Tibial nerve (tissue), 4 donors: ENCODE measurements at regions not wholly inside any gene's neighbourhood (a gene's known extent, or its start where the extent isn't known, plus 50 kb on each side); places are given as distances from the start of the nearest gene placed in this dataset.

Experiments
- DNase-seq, 2 donors: peaks; one replicate each; pipeline ENCODE4 v3.0.0-alpha.2; 2019; ENCODE audit warnings: low spot score in 2 of 2
- H3K27ac ChIP-seq, 4 donors: fragments of 200-600 bp; sonication (generic) in 3 of 4; one replicate each; pipeline ENCODE4 v1.5.1; 2017 to 2019; ENCODE audit warnings: mild to moderate bottlenecking in 1 of 4
- H3K27me3 ChIP-seq, 2 donors: fragments of 200-600 bp; sonication (generic) in 1 of 2; one replicate each; pipeline versions ENCODE4 v1.5.1 to v1.6.0; 2017 to 2019
- H3K36me3 ChIP-seq, 3 donors: fragments of 200-600 bp; sonication (generic); one replicate each; pipeline ENCODE4 v1.5.1; 2018 to 2019
- H3K4me1 ChIP-seq, 4 donors: fragments of 200-600 bp; sonication (generic) in 3 of 4; one replicate each; pipeline ENCODE4 v1.5.1; 2017 to 2019
- H3K4me3 ChIP-seq, 4 donors: fragments of 200-600 bp; sonication (generic) in 3 of 4; one replicate each; pipeline ENCODE4 v1.5.1; 2017 to 2019; ENCODE audit warnings: mild to moderate bottlenecking in 1 of 4, moderate library complexity in 1 of 4
- H3K9me3 ChIP-seq, 4 donors: fragments of 200-600 bp; sonication (generic) in 3 of 4; one replicate each; pipeline ENCODE4 v1.5.1; 2017 to 2019
- EP300 ChIP-seq, 2 donors: sonication (generic); formaldehyde crosslinking; IDR thresholded peaks; one replicate each; pipeline ENCODE4 v1.6.1; 2017; ENCODE audit warnings: antibody characterized with exemption in 2 of 2, mild to moderate bottlenecking in 1 of 2
- POLR2A ChIP-seq, 2 donors: fragments of 450-650 bp; IDR thresholded peaks; one replicate each; pipeline ENCODE4 v1.6.1; 2017; ENCODE audit warnings: antibody characterized with exemption in 2 of 2, mild to moderate bottlenecking in 2 of 2, moderate library complexity in 2 of 2
- WGBS, 2 donors: methylation state at CpG; one replicate each; pipeline ENCODE4 v1.1.5; 2018; 5-methylcytosine and 5-hydroxymethylcytosine counted together
- TF ChIP-seq, protein P1 (sequence below), 5 experiments: fragments of 200-600 bp in 3 of 5; fragments of 450-650 bp in 2 of 5; sonication (generic) in 3 of 5; IDR thresholded peaks; one replicate each; pipeline ENCODE4 v1.5.1; 2016 to 2019; ENCODE audit warnings: antibody characterized with exemption in 5 of 5, mild to moderate bottlenecking in 3 of 5, moderate library complexity in 2 of 5

DNA sequence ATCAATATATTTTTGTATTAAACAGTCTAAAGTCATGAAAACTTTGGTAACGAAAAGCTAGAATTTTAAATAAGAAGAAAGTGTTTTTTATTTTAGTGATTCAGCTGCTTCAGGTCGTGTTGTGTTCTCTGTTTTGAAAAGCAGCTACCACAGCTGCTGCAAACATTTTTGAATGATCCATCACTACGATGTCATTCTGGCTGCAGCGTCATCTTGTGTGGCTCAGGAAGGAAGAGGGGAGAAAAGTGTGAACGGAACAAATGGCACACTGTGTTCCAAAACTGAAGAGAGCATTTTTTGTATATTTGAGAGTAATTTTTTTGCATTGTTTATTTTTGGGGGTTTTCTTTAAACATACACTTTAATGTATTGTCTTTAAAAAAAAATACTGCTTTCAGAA is 323.0 kb upstream of the ADGRL2 start:
- no peaks in the 10 kb centered on the region for H3K27me3 ChIP-seq
- no peaks in the 10 kb centered on the region for H3K36me3 ChIP-seq
- no peaks in the 10 kb centered on the region for H3K9me3 ChIP-seq
- DNase-seq: no peak
- H3K27ac ChIP-seq: no peak overlapping the region
- peaks cover 0 to 5% (median 0%) of the 10 kb centered on the region in 4 donors for H3K4me1 ChIP-seq
- H3K4me3 ChIP-seq: no peak overlapping the region
- TF ChIP-seq EP300 (IDR thresholded peaks at IDR 0.05) (no peak), POLR2A (IDR thresholded peaks at IDR 0.05) (no peak)
- TF ChIP-seq, protein P1, sequence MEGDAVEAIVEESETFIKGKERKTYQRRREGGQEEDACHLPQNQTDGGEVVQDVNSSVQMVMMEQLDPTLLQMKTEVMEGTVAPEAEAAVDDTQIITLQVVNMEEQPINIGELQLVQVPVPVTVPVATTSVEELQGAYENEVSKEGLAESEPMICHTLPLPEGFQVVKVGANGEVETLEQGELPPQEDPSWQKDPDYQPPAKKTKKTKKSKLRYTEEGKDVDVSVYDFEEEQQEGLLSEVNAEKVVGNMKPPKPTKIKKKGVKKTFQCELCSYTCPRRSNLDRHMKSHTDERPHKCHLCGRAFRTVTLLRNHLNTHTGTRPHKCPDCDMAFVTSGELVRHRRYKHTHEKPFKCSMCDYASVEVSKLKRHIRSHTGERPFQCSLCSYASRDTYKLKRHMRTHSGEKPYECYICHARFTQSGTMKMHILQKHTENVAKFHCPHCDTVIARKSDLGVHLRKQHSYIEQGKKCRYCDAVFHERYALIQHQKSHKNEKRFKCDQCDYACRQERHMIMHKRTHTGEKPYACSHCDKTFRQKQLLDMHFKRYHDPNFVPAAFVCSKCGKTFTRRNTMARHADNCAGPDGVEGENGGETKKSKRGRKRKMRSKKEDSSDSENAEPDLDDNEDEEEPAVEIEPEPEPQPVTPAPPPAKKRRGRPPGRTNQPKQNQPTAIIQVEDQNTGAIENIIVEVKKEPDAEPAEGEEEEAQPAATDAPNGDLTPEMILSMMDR (IDR thresholded peaks at IDR 0.05): no peak
- 26 to 34% methylated on average over 5 of the region's 5 CpGs for WGBS, 2 donors

DNA sequence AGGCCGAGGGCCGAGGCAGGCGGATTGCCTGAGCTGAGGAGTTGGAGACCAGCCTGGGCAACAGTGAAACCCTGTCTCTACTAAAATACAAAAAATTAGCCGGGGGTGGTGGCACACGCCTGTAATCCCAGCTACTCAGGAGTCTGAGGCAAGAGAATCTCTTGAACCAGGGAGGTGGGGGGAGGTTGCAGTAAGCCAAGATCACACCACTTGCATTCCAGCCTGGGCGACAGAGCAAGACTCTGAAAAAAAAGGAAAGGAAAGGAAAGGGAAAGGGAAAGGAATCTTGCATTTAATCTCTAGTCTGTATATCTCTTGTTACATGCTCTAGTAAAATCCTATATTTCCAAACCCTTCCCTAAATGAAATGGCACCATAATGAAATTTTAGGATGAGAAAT is 328.3 kb upstream of the ADGRL2 start:
- no peaks in the 10 kb centered on the region for H3K9me3 ChIP-seq
- no peaks in the 10 kb centered on the region for H3K36me3 ChIP-seq
- H3K4me1 ChIP-seq: no peaks in the 10 kb centered on the region
- TF ChIP-seq POLR2A (IDR thresholded peaks at IDR 0.05) (no peak), EP300 (IDR thresholded peaks at IDR 0.05) (no peak)
- TF ChIP-seq, protein P1 (IDR thresholded peaks at IDR 0.05): no peak
- no peak for DNase-seq
- WGBS, 2 donors: 86 to 90% methylated on average over 6 of the region's 6 CpGs
- no peaks in the 10 kb centered on the region for H3K27me3 ChIP-seq
- H3K4me3 ChIP-seq: no peak overlapping the region
- H3K27ac ChIP-seq: no peak overlapping the region

DNA sequence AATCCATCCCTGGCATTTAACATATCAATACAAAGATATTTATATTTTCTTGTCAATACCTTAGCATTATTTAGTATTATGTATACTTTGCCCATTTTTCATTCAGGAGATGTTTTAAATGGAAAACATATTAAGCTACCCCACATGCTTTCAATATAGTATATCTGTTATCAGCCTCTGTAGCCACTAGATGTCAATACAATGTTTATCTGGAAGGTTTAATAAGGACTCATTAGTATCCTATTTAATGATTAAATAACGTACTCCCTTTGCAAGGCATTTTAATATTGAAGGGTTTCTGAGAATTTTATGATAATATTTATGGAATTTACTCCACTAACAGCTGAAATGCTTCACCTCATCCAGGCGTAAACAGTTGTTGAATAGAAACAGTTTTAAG is 329.5 kb upstream of the ADGRL2 start:
- DNase-seq: no peak
- Histone ChIP-seq H3K36me3 (no peaks in the 10 kb centered on the region), H3K27me3 (no peaks in the 10 kb centered on the region), H3K4me3 (no peak overlapping the region), H3K9me3 (no peaks in the 10 kb centered on the region), H3K4me1 (no peaks in the 10 kb centered on the region), H3K27ac (no peak overlapping the region)
- 58 to 66% methylated on average over 2 of the region's 2 CpGs for WGBS, 2 donors
- TF ChIP-seq EP300 (IDR thresholded peaks at IDR 0.05): no peak
- TF ChIP-seq, protein P1 (IDR thresholded peaks at IDR 0.05): no peak
- TF ChIP-seq POLR2A (IDR thresholded peaks at IDR 0.05): no peak

DNA sequence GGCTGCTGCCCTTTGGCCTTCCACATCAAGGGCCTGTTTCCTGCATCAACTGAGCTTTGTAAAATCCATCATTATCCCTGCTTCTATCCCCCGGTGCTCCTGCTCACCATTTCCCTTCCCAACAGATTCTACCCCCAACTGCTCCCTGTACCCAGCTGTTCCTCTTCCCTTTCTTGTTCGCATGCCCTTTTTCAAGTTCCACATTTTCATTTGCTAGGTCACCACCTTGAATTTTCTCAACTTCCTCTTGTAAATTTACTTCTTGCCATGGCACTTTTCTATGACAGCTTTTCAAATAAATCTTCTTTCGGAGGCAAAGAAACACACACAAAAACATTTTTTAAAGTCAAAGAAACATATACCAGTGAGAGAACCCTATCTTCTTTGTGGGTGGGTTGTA is 330.5 kb upstream of the ADGRL2 start:
- TF ChIP-seq EP300 (IDR thresholded peaks at IDR 0.05): no peak
- TF ChIP-seq POLR2A (IDR thresholded peaks at IDR 0.05): no peak
- TF ChIP-seq, protein P1 (IDR thresholded peaks at IDR 0.05): no peak
- 70 to 74% methylated on average over 3 of the region's 3 CpGs for WGBS, 2 donors
- H3K9me3 ChIP-seq: no peaks in the 10 kb centered on the region

DNA sequence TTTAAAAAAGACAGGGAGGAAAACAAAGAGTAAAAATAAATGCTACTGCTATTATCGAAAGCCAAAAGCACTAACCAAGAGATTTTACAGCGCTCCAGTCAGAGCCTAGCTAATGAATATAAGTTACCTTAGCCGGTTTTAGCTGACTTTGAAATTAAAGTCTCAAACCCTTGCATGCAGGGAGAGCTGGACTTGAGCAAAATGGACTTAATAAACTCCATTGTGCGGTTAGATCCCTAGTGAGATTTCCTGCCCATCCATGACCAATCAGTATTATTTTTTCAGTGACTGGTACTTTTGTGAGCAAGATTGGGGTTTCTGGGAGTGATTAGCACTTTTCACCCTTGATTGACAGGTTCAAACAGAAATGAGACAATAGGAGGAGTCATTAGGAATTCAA is 333.4 kb upstream of the ADGRL2 start:
- H3K27ac ChIP-seq: no peak overlapping the region
- no peaks in the 10 kb centered on the region for H3K36me3 ChIP-seq
- no peak for DNase-seq
- H3K27me3 ChIP-seq: no peaks in the 10 kb centered on the region
- H3K4me1 ChIP-seq: no peaks in the 10 kb centered on the region
- H3K9me3 ChIP-seq: no peaks in the 10 kb centered on the region
- TF ChIP-seq EP300 (IDR thresholded peaks at IDR 0.05): no peak
- TF ChIP-seq, protein P1 (IDR thresholded peaks at IDR 0.05): no peak
- no peak for TF ChIP-seq POLR2A (IDR thresholded peaks at IDR 0.05)
- H3K4me3 ChIP-seq: no peak overlapping the region
- 70 to 71% methylated on average over 4 of the region's 4 CpGs for WGBS, 2 donors

More for the DNA sequence above, 330.5 kb upstream of the ADGRL2 start:
- no peaks in the 10 kb centered on the region for H3K4me1 ChIP-seq
- DNase-seq: no peak
- H3K4me3 ChIP-seq: no peak overlapping the region
- H3K36me3 ChIP-seq: no peaks in the 10 kb centered on the region
- H3K27ac ChIP-seq: no peak overlapping the region
- no peaks in the 10 kb centered on the region for H3K27me3 ChIP-seq
